Panc1 (cell line): ENCODE measurements at regions not wholly inside any gene's neighbourhood (a gene's known extent, or its start where the extent isn't known, plus 50 kb on each side); places are given as distances from the start of the nearest gene placed in this dataset.
A peak's percentile ranks its signal among the peaks of the same experiment; 100 is the strongest.

Experiments
- ATAC-seq: fragments of 200-7000 bp; cut with Tn5 transposase; 2 replicates; pipeline ENCODE4 v1.9.1; 2020; ENCODE audit warnings: mild to moderate bottlenecking, moderate library complexity
- BruUV-seq: library from RNA; stranded (reverse); fragments of 400-500 nt; replicated peaks from 2 replicates; lab custom pipeline; 2021; lab: Mats Ljungman, UMichigan
- CTCF ChIA-PET: fragments of 300-600 bp; sonication (Branson Sonifier 250); formaldehyde crosslinking; loops from one replicate; lab custom pipeline; 2022; ENCODE audit warnings: antibody characterized with exemption; lab: Charles Lee
- POLR2A ChIA-PET: fragments of 300-600 bp; sonication (Branson Sonifier 250); formaldehyde crosslinking; loops from one replicate; lab custom pipeline; 2022; ENCODE audit warnings: antibody characterized with exemption; lab: Charles Lee
- DNase-seq: peaks from one replicate; pipeline ENCODE4 v3.0.0-alpha.2; 2010; ENCODE audit warnings: low read depth, low spot score
- H3K27ac ChIP-seq: 2 replicates; pipeline ENCODE4 v1.5.1; 2011; ENCODE audit warnings: mild to moderate bottlenecking, low read length, inconsistent platforms
- H3K27me3 ChIP-seq: fragments of 200-500 bp; sonication (Bioruptor generic); 2 replicates; pipeline ENCODE4 v1.6.0; 2014; ENCODE audit warnings: low read length, inconsistent platforms; ENCODE audit not compliant: control insufficient read depth, insufficient read depth
- H3K36me3 ChIP-seq: fragments of 200-500 bp; sonication (Bioruptor generic); 2 replicates; pipeline ENCODE4 v1.5.1; 2014; ENCODE audit warnings: inconsistent platforms, mild to moderate bottlenecking, low read length, moderate library complexity; ENCODE audit not compliant: control insufficient read depth, insufficient read depth
- H3K4me1 ChIP-seq: 2 replicates; pipeline ENCODE4 v1.5.1; 2011; ENCODE audit warnings: inconsistent platforms, mild to moderate bottlenecking, low read length, moderate library complexity; ENCODE audit not compliant: control insufficient read depth, insufficient read depth
- H3K4me3 ChIP-seq, 2 experiments: 2 replicates each; pipeline ENCODE4 v1.5.1; 2011 to 2012; ENCODE audit warnings: low read depth in 2 of 2, low read length in 2 of 2, mild to moderate bottlenecking in 2 of 2, inconsistent platforms in 1 of 2, moderate library complexity in 1 of 2
- H3K9me3 ChIP-seq: fragments of 200-500 bp; sonication (Bioruptor generic); 2 replicates; pipeline ENCODE4 v1.5.1; 2014; ENCODE audit warnings: low read depth, mild to moderate bottlenecking, inconsistent platforms, low read length, moderate library complexity; ENCODE audit not compliant: control insufficient read depth, insufficient read depth
- POLR2AphosphoS5 ChIP-seq: IDR thresholded peaks from 2 replicates; pipeline ENCODE4 v1.6.1; 2012; ENCODE audit warnings: mild to moderate bottlenecking, low read depth, low read length, moderate library complexity
- SIN3A ChIP-seq: IDR thresholded peaks from 2 replicates; pipeline ENCODE4 v1.6.1; 2012; ENCODE audit warnings: low read depth, mild to moderate bottlenecking, low read length, moderate library complexity, borderline replicate concordance; ENCODE audit not compliant: insufficient read depth
- TCF7L2 ChIP-seq: IDR thresholded peaks from 2 replicates; pipeline ENCODE4 v1.6.1; 2011; ENCODE audit warnings: mild to moderate bottlenecking, low read depth, low read length, inconsistent platforms
- in situ Hi-C: cut with HindIII; loops from 2 replicates; pipeline ENCODE4 v1.10.0; 2016; ENCODE audit warnings: low sequenced_read_pairs, low pct_unique_long_range_greater_than_20kb
- intact Hi-C: fragments of 100-400 bp; cut with micrococcal nuclease; formaldehyde crosslinking; loops from one replicate; pipeline ENCODE4 v1.10.0; 2022; ENCODE audit not compliant: unreplicated experiment
- TF ChIP-seq, protein P1 (sequence below), 2 experiments: IDR thresholded peaks; 2 replicates each; pipeline ENCODE4 v1.6.1; 2011 to 2012; ENCODE audit warnings: low read depth in 2 of 2, control low read depth in 1 of 2, low read length in 1 of 2, mild to moderate bottlenecking in 1 of 2, moderate library complexity in 1 of 2; ENCODE audit not compliant: insufficient read depth in 1 of 2
- TF ChIP-seq, protein P2 (sequence below): fragments of 450-650 bp; IDR thresholded peaks from 2 replicates; pipeline ENCODE4 v1.5.1; 2017; ENCODE audit warnings: mild to moderate bottlenecking

DNA sequence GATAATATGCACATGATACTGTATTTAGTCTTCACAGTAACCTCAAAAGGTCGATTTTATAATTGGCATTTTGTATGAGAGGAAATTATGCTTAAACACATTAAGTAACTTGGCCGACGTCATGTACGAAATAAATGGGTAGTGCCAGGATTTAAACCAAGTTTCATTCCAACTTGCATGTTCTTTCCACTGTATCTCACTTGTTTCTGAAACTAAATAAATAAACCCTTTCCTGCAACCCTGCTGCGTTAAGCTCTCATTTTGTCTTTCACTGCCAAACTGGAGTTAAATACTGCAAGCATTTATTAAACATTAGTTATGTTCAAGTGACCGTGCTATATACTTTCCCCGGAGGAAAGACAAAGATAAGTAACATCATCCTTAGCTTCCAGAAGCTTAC is 293.9 kb upstream of the PRKD1 start:
- peaks cover 30% of the 10 kb centered on the region for H3K4me1 ChIP-seq
- TF ChIP-seq, protein P1, sequence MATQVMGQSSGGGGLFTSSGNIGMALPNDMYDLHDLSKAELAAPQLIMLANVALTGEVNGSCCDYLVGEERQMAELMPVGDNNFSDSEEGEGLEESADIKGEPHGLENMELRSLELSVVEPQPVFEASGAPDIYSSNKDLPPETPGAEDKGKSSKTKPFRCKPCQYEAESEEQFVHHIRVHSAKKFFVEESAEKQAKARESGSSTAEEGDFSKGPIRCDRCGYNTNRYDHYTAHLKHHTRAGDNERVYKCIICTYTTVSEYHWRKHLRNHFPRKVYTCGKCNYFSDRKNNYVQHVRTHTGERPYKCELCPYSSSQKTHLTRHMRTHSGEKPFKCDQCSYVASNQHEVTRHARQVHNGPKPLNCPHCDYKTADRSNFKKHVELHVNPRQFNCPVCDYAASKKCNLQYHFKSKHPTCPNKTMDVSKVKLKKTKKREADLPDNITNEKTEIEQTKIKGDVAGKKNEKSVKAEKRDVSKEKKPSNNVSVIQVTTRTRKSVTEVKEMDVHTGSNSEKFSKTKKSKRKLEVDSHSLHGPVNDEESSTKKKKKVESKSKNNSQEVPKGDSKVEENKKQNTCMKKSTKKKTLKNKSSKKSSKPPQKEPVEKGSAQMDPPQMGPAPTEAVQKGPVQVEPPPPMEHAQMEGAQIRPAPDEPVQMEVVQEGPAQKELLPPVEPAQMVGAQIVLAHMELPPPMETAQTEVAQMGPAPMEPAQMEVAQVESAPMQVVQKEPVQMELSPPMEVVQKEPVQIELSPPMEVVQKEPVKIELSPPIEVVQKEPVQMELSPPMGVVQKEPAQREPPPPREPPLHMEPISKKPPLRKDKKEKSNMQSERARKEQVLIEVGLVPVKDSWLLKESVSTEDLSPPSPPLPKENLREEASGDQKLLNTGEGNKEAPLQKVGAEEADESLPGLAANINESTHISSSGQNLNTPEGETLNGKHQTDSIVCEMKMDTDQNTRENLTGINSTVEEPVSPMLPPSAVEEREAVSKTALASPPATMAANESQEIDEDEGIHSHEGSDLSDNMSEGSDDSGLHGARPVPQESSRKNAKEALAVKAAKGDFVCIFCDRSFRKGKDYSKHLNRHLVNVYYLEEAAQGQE (IDR thresholded peaks at IDR 0.05; ENCODE audit: insufficient read depth in 1 of 2, low read depth in 2 of 2, low read length in 1 of 2), result no peak
- no peak for TF ChIP-seq SIN3A
- no peak for TF ChIP-seq TCF7L2
- TF ChIP-seq, protein P2, sequence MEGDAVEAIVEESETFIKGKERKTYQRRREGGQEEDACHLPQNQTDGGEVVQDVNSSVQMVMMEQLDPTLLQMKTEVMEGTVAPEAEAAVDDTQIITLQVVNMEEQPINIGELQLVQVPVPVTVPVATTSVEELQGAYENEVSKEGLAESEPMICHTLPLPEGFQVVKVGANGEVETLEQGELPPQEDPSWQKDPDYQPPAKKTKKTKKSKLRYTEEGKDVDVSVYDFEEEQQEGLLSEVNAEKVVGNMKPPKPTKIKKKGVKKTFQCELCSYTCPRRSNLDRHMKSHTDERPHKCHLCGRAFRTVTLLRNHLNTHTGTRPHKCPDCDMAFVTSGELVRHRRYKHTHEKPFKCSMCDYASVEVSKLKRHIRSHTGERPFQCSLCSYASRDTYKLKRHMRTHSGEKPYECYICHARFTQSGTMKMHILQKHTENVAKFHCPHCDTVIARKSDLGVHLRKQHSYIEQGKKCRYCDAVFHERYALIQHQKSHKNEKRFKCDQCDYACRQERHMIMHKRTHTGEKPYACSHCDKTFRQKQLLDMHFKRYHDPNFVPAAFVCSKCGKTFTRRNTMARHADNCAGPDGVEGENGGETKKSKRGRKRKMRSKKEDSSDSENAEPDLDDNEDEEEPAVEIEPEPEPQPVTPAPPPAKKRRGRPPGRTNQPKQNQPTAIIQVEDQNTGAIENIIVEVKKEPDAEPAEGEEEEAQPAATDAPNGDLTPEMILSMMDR, result no peak
- no peak for TF ChIP-seq POLR2AphosphoS5
- intact Hi-C loops, result no loop called here

DNA sequence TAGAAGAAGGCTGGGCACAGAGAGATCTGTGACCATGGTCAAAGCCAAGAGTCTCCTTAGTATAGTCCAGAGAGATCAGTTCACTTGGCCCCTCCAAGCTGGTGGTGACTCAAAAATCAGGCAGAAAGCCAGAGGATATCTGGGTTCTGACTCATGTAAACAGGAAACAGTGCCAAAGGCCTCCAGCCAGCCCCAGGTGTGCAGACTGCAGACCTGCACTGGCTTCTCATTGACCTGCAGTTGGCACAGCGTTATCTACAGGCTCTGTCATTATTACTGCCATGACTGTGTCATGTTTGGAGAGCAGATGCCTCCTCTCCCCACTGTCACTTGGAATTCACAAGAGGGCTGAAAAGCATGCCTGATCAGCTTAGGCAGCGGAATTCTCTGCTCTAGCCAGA is 295.7 kb upstream of the PRKD1 start:
- intact Hi-C loops (no loop called here), in situ Hi-C loops (no loop called here)
- Histone ChIP-seq H3K4me3 (no peak overlapping the region), H3K27ac (peak overlapping the region; percentile 68), H3K4me1 (peaks cover 30% of the 10 kb centered on the region), H3K36me3 (no peaks in the 10 kb centered on the region), H3K9me3 (no peaks in the 10 kb centered on the region), H3K27me3 (no peaks in the 10 kb centered on the region)
- ATAC-seq, result peak; percentile 95
- ChIA-PET POLR2A (no interaction called here), CTCF (interaction anchor here (1.2 kb wide), 1 partner anchor 47 kb away, joined by 5 read pairs; no protein-coding TSS in a partner anchor)
- no TSS peak for BruUV-seq
- TF ChIP-seq, protein P1 (IDR thresholded peaks at IDR 0.05; ENCODE audit: insufficient read depth in 1 of 2, low read depth in 2 of 2, low read length in 1 of 2), result no peak
- peak; percentile 56; the same call in 1 of the 2 replicates for TF ChIP-seq TCF7L2
- TF ChIP-seq, protein P2, result no peak
- no peak for TF ChIP-seq SIN3A
- TF ChIP-seq POLR2AphosphoS5, result peak; percentile 70
- DNase-seq, result peak; percentile 81

More for the DNA sequence above, 293.9 kb upstream of the PRKD1 start:
- in situ Hi-C loops, result no loop called here
- POLR2A ChIA-PET, result no interaction called here
- DNase-seq (no peak), ATAC-seq (no peak)
- no peak overlapping the region for H3K4me3 ChIP-seq
- peak overlapping the region; percentile 54 for H3K27ac ChIP-seq
- no TSS peak for BruUV-seq
- CTCF ChIA-PET, result no interaction called here
- H3K36me3 ChIP-seq, result no peaks in the 10 kb centered on the region
- H3K27me3 ChIP-seq, result no peaks in the 10 kb centered on the region
- H3K9me3 ChIP-seq, result no peaks in the 10 kb centered on the region
